Breast epithelium (tissue), 3 donors: ENCODE measurements at regions not wholly inside any gene's neighbourhood (a gene's known extent, or its start where the extent isn't known, plus 50 kb on each side); places are given as distances from the start of the nearest gene placed in this dataset.

Experiments used
- CTCF ChIP-seq, 3 donors: fragments of 450-650 bp; IDR thresholded peaks; one replicate each; pipeline ENCODE4 v1.5.1; 2016 to 2017; ENCODE audit warnings: antibody characterized with exemption in 3 of 3, mild to moderate bottlenecking in 3 of 3, moderate library complexity in 3 of 3
- POLR2A ChIP-seq: fragments of 450-650 bp; IDR thresholded peaks from one replicate; pipeline ENCODE4 v1.6.1; 2016; ENCODE audit warnings: antibody characterized with exemption, mild to moderate bottlenecking, moderate library complexity

GRCh38 chr1:65524931-65525265, 104.4 kb downstream of the LEPR start:
- TF ChIP-seq CTCF (IDR thresholded peaks at IDR 0.05) (no peak), POLR2A (no peak)
